Activated T-cell treated with anti-CD3 and anti-CD28 coated beads, Interleukin-2, amount 50 U/mL, for 48 hours (primary cell): ENCODE measurements at regions not wholly inside any gene's neighbourhood (a gene's known extent, or its start where the extent isn't known, plus 50 kb on each side); places are given as distances from the start of the nearest gene placed in this dataset.

ENCODE experiments used
- DNase-seq, 2 experiments: peaks; one replicate each; pipeline ENCODE4 v3.0.0-alpha.2; 2020

DNA sequence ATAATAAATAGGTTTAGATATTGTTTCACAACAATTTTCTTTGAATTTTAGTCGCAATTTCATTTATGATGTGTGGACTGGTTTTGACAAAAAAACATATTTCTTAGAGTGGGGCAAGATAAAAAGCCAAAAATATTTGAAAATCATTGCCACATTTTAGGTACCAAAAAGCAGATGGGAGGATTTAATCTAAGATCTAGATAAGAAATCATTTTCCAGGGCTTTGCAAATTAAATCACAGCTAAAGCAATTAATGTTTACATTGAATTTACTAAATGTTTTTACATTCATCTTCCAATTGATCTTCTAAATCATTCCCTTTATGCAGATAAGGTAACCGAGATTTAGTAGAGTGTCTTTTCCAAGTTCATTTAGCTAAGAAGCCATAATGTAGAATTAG lies 1386.0 kb upstream of the TENM4 start:
- no peak for DNase-seq

DNA sequence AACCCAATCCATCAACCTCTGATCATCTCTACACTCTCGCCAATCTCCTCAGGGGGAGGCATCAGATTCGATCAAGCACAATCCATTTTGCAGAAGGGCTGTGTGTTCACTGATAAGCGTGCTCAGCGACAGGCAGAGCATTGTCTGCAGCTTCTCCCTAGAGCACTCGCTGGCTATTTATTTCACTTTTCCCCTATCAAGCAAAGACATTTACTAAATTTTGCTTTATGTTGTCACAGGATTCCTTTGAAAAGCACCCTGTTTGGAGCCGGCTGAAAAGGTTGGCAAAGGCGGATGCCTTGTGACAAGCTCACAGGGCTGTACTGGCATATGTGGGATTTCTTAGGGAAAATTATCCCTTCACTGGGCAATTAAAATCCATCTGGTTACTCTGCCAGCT lies 1381.5 kb upstream of the TENM4 start:
- no peak for DNase-seq

DNA sequence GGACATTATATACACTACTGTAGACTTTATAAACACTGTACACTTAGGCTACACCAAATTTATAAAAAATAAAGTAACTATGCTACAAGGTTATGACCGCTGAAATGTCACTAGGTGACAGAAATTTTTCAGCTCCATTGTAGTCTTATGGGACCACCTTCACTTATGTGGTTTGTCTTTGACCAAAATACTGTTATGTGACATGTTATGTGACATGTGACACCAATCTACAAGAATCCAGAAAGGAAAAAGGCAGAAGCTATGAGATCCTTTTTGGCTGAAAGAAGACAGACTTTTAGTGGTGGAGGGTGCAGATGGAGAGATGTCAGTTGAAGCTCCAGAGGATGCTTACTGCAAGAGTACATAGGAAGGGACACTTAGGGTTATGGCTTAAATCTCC lies 1378.4 kb upstream of the TENM4 start:
- no peak for DNase-seq

- DNase-seq: no peak
These were observed 1376.1 kb upstream of the TENM4 start for GRCh38 chr11:80816966-80817365.

GRCh38 chr11:80816454-80816847 lies 1375.6 kb upstream of the TENM4 start:
- DNase-seq: no peak

- DNase-seq: no peak
These were observed 1375.1 kb upstream of the TENM4 start for GRCh38 chr11:80815752-80816453.

GRCh38 chr11:80814813-80815212 lies 1374.0 kb upstream of the TENM4 start:
- no peak for DNase-seq

- DNase-seq: no peak
These were observed 1369.9 kb upstream of the TENM4 start for GRCh38 chr11:80810695-80811094.

- no peak for DNase-seq
These were observed 1357.3 kb upstream of the TENM4 start for GRCh38 chr11:80798174-80798573.

DNA sequence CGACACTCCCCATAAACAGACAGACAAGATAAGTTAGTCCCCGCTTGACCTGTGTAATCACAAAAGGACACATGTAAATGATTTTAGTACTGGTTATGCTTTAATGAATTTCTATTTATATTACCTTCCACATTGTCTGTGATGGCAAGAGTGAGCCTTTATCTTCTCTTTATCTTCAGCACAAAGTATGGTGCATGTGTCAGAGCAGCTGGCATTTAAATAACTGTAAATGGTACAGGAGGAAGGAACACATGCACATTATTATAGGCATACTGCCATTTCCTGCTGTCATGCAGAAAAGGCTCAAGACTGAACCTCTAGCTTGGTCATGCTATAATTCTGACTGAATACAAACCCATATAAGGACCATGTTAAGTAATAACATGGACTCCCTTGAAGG lies 1342.7 kb upstream of the TENM4 start:
- DNase-seq: no peak

GRCh38 chr11:80782135-80782885 lies 1341.5 kb upstream of the TENM4 start:
- DNase-seq: no peak

GRCh38 chr11:80779905-80780605 lies 1339.2 kb upstream of the TENM4 start:
- DNase-seq: no peak

DNA sequence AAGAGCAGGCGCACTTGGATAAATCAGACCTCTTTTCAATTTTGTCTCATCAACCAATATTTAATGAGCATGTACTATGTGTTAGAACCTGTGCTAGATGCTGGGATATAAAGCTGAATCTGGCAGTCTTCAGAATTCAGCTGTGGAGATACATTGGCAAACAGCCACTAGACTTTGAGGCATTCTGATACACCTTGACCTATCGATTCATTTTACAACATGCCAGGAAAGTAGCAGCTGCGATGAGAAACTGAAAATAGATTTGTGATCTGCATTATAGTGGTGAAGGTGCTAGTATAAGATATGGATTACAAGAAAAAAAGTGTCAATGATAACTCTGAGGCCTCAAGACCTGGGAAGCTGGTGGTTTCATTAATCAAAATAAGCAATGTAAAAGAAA lies 1338.1 kb upstream of the TENM4 start:
- no peak for DNase-seq

GRCh38 chr11:80778432-80778831 lies 1337.6 kb upstream of the TENM4 start:
- no peak for DNase-seq

DNA sequence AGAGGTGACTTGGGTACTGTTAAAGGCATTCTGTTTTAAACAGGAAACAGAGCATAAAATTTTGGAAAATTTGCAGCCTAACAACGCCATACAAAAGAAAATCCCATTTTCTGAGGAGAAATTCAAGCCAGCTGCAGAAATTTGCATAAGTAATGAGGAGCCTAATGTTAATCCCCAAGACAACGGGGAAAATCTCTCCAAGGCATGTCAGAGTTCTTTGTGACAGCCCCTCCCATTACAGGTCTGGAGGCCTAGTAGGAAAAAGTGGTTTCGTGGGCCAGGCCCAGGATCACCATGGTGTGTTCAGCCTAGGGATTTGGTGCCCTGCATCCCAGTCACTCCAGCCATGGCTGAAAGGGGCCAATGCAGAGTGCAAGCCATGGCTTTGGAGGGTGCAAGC lies 1333.1 kb upstream of the TENM4 start:
- no peak for DNase-seq

DNA sequence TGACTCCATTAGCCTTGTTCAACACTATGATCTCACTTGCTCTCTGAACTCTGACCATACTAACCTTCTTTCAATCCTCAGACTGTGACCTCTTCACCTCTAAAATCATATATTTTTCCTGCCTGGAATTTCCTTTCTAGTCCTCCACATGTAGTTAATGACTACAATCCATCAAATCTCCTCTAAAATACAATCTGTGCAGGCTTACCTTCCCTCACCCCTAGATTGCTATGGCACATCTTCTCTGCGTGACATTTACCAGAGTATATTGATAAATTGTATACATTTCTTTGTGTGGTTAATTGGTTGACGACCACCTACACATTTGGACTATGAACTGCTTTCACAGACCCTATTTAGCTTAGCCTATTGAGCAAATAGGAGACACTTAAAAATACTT lies 1330.2 kb upstream of the TENM4 start:
- no peak for DNase-seq

DNA sequence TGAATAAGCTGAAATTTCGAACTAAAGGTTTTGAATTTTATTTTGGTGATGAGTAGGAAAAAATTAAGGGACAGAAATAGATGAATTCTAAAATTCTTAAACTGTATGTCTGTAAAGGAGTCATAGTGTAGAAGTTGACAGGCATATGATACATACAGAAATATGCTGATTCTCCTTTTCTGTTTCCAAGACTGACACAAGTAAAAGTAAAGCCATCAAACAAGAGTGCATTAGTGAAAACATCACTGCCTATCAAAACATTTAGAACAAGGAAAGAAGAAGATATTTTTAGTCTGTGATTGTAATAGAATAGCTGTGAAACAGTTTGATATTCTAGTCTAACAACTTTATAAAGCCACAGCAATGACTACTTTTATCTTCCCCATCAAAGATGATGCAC lies 1318.0 kb upstream of the TENM4 start:
- no peak for DNase-seq

GRCh38 chr11:80748207-80748925 lies 1307.5 kb upstream of the TENM4 start:
- DNase-seq: no peak

DNA sequence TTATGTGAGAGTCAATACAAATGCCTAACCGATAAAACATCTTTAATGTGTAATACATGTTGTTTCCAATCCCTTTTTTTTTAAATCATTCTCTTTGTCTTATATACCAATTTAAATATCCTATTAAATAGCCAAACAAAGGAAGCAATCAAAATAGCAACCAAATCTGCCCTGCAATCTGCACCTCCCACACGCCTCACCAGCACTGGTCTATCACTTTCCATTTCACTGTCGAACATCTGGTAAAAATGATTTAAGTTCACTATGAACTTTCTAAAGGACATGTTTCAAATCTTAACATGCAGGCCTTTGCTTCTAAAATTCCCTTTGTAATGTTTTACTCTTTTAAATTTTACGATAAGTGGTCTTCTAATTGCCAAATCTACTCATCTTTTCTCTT lies 1305.5 kb upstream of the TENM4 start:
- no peak for DNase-seq

- no peak for DNase-seq
These were observed 1304.6 kb upstream of the TENM4 start for GRCh38 chr11:80745416-80745815.

DNA sequence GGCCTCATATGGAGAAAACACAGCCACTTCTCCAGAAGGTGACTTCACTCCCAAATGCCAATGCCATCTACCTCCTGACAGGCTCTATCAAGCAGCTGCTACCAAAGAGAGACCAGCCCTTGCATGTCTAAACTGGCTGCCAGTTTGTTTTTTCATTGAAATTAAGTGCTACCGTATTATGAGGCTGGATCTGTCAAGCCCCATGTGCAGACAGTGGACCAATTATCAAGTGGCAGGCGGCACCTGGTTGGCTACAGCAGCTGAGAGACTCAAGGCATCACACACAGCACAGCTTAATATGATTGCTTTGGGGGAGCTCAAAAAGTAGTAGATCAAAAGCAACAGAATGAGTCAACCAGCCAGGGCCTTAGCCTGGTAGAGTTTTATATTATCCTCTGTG lies 1293.0 kb upstream of the TENM4 start:
- no peak for DNase-seq

DNA sequence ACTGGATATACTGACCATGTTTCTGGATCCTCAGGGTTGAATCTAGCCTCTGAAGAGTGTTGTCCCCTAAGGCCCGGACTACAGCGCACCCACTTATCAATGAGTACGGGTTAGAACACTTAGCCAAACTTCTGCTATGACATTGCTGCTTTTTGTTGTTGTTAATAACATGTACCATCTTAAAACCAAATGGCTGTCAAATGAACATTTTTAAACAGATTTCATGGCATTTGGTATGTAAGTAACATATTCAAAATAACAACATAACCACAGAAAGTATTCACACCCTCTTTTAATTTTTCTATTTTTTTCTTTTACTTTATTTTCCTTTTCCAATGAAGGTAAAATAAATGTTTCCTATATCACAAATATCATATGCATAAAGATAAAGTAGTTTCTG lies 1292.5 kb upstream of the TENM4 start:
- DNase-seq: no peak

DNA sequence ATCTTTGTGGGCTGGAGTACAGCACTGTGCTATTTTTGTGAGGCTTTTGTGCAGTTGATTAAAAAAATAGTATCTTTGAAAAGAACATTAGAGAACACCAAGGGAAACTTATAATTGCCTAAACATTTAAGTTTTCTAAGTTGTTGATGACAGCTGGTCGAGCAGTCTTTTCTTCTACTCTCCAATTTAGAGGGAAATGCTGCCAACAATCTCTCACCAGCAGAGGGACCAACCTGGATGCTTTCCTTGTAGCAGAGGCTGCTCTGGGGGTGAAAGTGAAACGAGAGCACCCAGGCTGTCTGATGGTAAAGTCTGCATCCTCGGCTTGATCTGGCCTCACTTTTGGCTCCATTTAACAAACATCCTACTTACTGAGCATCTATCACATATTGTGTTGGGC lies 1286.5 kb upstream of the TENM4 start:
- DNase-seq: no peak

GRCh38 chr11:80726236-80726635 lies 1285.4 kb upstream of the TENM4 start:
- DNase-seq: no peak
